ENCODE measurements at regions not wholly inside any gene's neighbourhood (a gene's known extent, or its start where the extent isn't known, plus 50 kb on each side); places are given as distances from the start of the nearest gene placed in this dataset.

DNA sequence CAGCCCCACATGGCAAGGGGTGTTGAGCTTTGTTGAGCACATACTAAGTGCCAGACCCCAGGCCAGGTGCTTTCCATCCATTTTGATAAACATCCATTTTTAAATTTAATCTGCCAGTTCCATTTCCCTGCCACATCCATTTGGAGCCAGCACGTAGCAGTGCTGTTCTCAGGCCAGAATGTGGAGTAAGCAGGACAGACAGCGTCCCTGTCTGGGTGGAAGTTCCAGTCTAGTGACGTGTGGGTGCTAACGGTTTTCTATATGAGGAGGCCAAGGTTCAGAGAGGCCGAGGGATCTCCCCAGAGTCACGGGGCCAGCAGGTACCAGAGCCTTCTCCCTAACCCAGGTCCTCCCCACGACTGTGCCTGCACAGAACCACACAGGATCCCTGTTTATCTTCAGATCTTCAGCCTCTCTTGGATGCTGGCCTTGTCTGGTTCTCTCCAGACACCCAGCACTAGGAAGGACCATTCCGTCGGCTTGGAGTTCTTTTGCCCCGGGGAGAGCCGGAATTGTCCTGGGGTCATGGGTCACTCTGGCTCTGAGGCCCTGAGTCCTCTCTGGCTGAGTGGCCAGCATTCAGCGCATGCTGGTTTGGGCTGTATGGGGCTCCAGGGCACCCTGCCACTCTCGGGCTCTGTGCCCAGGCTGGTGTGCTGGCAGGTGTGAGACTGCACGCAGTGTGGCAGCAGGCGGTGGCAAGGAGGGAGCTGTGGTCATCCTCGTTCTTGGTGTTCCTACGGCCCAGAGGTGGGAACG, 63.6 kb upstream of the PPARA start:
- Histone ChIP-seq H3F3A (ENCODE audit: insufficient read depth) (no peaks in the 10 kb centered on the region), H3K9ac (ENCODE audit: low read length) (no peak overlapping the region), H3K4me3 (ENCODE audit: insufficient read depth, low read length, poor library complexity, severe bottlenecking) (no peak overlapping the region), H3K27me3 (ENCODE audit: low read length) (no peaks in the 10 kb centered on the region), H4K20me1 (ENCODE audit: low read depth, low read length) (no peaks in the 10 kb centered on the region), H3K27ac (ENCODE audit: low read depth, low read length) (no peak overlapping the region), H2AFZ (ENCODE audit: low read depth, low read length, severe bottlenecking) (no peak overlapping the region), H3K36me3 (ENCODE audit: low read length) (no peaks in the 10 kb centered on the region), H3K9me2 (replicated peaks; ENCODE audit: insufficient read depth, low read length) (no peaks in the 10 kb centered on the region), H3K79me2 (ENCODE audit: insufficient read depth, low read length) (no peaks in the 10 kb centered on the region), H3K9me3 (ENCODE audit: insufficient read depth, low read length) (no peaks in the 10 kb centered on the region), H3K4me2 (ENCODE audit: low read depth, low read length, poor library complexity, severe bottlenecking) (no peak overlapping the region)
- TF ChIP-seq, protein P1, sequence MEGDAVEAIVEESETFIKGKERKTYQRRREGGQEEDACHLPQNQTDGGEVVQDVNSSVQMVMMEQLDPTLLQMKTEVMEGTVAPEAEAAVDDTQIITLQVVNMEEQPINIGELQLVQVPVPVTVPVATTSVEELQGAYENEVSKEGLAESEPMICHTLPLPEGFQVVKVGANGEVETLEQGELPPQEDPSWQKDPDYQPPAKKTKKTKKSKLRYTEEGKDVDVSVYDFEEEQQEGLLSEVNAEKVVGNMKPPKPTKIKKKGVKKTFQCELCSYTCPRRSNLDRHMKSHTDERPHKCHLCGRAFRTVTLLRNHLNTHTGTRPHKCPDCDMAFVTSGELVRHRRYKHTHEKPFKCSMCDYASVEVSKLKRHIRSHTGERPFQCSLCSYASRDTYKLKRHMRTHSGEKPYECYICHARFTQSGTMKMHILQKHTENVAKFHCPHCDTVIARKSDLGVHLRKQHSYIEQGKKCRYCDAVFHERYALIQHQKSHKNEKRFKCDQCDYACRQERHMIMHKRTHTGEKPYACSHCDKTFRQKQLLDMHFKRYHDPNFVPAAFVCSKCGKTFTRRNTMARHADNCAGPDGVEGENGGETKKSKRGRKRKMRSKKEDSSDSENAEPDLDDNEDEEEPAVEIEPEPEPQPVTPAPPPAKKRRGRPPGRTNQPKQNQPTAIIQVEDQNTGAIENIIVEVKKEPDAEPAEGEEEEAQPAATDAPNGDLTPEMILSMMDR (IDR thresholded peaks at IDR 0.05; ENCODE audit: insufficient read depth, low read length, poor library complexity, severe bottlenecking) = no peak
- TF ChIP-seq EZH2phosphoT487 (conservative IDR thresholded peaks at IDR 0.05; ENCODE audit: low read length) = no peak

DNA sequence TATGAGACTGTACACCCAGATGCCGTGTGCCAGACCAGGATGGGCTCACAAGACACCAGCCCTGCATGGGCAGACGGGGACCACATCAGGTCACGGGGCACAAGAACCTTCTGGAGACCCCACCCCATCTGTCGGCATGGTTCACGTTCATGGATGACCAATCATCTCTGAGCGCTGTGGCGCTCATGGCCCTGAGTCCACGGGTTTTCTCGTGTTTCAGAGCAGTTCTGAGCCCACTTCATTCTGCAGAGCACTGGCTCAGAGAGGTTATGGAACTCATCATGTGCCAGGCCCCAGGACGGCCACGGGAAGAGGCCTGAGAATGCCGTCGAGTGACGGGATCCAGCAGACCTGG, 63.0 kb upstream of the PPARA start:
- H3K79me2 ChIP-seq (ENCODE audit: insufficient read depth, low read length) = no peaks in the 10 kb centered on the region
- no peaks in the 10 kb centered on the region for H4K20me1 ChIP-seq (ENCODE audit: low read depth, low read length)
- no peak overlapping the region for H3K27ac ChIP-seq (ENCODE audit: low read depth, low read length)
- H3K36me3 ChIP-seq (ENCODE audit: low read length) = no peaks in the 10 kb centered on the region
- no peak overlapping the region for H3K9ac ChIP-seq (ENCODE audit: low read length)
- H3K4me2 ChIP-seq (ENCODE audit: low read depth, low read length, poor library complexity, severe bottlenecking) = no peak overlapping the region
- no peak overlapping the region for H2AFZ ChIP-seq (ENCODE audit: low read depth, low read length, severe bottlenecking)
- no peaks in the 10 kb centered on the region for H3K9me2 ChIP-seq (replicated peaks; ENCODE audit: insufficient read depth, low read length)
- H3K4me3 ChIP-seq (ENCODE audit: insufficient read depth, low read length, poor library complexity, severe bottlenecking) = no peak overlapping the region
- H3K27me3 ChIP-seq (ENCODE audit: low read length) = no peaks in the 10 kb centered on the region
- H3K9me3 ChIP-seq (ENCODE audit: insufficient read depth, low read length) = no peaks in the 10 kb centered on the region
- TF ChIP-seq, protein P1 (IDR thresholded peaks at IDR 0.05; ENCODE audit: insufficient read depth, low read length, poor library complexity, severe bottlenecking) = no peak
- H3F3A ChIP-seq (ENCODE audit: insufficient read depth) = no peaks in the 10 kb centered on the region

DNA sequence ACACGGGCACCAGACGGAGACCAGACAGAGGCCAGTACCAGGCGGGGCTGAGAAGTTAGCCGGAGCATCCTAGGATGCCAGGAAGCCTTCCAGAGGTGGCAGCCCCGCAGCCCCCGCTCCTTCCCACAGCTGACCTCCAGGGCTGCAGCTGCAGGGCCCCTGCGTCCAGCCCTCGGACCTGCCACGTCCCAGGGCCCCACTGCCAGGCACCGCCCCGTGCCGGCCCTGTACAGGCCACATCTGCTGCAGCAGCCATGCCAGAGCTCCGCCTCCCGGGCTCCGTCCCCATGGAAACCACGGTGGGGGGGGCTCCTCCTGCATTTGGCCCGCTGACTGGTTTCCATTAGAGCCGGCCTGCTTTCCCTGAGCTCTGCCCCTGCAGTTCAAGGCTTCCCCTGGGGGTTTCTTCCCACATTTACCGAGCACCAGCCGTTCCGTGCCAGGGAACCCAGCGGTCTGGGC, 62.5 kb upstream of the PPARA start:
- Histone ChIP-seq H3K4me3 (ENCODE audit: insufficient read depth, low read length, poor library complexity, severe bottlenecking) (no peak overlapping the region), H3K4me2 (ENCODE audit: low read depth, low read length, poor library complexity, severe bottlenecking) (no peak overlapping the region), H4K20me1 (ENCODE audit: low read depth, low read length) (no peaks in the 10 kb centered on the region), H3K9ac (ENCODE audit: low read length) (no peak overlapping the region), H3K9me2 (replicated peaks; ENCODE audit: insufficient read depth, low read length) (no peaks in the 10 kb centered on the region), H3K79me2 (ENCODE audit: insufficient read depth, low read length) (no peaks in the 10 kb centered on the region), H3K27me3 (ENCODE audit: low read length) (no peaks in the 10 kb centered on the region), H3K9me3 (ENCODE audit: insufficient read depth, low read length) (no peaks in the 10 kb centered on the region), H2AFZ (ENCODE audit: low read depth, low read length, severe bottlenecking) (no peak overlapping the region), H3F3A (ENCODE audit: insufficient read depth) (no peaks in the 10 kb centered on the region), H3K36me3 (ENCODE audit: low read length) (no peaks in the 10 kb centered on the region), H3K27ac (ENCODE audit: low read depth, low read length) (no peak overlapping the region)
- TF ChIP-seq, protein P1 (IDR thresholded peaks at IDR 0.05; ENCODE audit: insufficient read depth, low read length, poor library complexity, severe bottlenecking) = no peak
- no peak for TF ChIP-seq EZH2phosphoT487 (conservative IDR thresholded peaks at IDR 0.05; ENCODE audit: low read length)

Measured in SU-DHL-6 (cell line).